ENCODE measurements at regions not wholly inside any gene's neighbourhood (a gene's known extent, or its start where the extent isn't known, plus 50 kb on each side); places are given as distances from the start of the nearest gene placed in this dataset.

- TF ChIP-seq CTCF (IDR thresholded peaks at IDR 0.05) (no peak), POLR2A (IDR thresholded peaks at IDR 0.05) (no peak), POLR2AphosphoS5 (IDR thresholded peaks at IDR 0.05) (no peak), EP300 (IDR thresholded peaks at IDR 0.05) (no peak)
These were observed 234.2 kb upstream of the RFX3 start for GRCh38 chr9:3760031-3760430.

All from suprapubic skin (tissue), 4 donors.